ENCODE measurements at regions not wholly inside any gene's neighbourhood (a gene's known extent, or its start where the extent isn't known, plus 50 kb on each side); places are given as distances from the start of the nearest gene placed in this dataset.
"Not testable (repeated sequence)": the region's sequence is repeated elsewhere in the genome, so short reads cannot be mapped to it uniquely, and the experiment has no call there.

DNA sequence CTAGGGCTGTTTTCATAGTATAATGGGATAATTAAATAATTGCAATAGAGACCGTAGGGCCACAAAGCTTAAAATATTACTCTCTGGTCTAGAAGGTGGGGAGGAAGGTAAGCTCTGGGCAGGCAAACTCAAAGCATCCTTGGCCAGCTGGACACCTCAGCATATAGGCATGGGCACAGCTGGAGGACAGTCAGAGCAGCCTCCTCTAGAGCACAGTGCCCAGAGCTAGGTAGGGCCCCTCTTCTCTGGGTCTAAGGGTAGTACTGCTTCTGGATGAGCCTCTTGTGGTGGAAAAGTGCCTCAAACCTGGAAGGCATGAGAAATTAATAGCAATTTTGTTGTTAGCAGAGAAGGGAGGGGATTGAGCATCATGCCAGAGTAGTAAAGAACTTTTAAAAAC lies 116.9 kb upstream of the FOXN2 start:
- no peak for FAIRE-seq

DNA sequence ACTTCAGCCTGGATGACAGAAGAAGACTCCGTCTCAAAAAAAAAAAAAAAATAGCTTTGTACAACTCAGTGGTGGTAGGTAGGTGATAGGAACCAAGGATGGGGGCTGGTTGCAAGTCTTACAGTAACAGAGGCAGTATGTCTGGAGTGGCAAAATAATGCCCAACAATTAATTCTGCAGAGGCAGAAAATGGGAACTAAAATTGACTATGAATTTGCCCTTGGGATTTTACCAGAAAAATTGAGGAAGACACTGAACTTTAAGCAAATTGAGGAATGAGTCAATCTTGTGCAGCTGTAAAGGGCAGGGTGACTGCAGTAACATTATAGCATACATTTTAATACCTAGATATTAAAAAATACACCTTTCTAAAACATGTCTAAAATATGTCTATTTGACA lies 116.1 kb upstream of the FOXN2 start:
- FAIRE-seq, result no peak

DNA sequence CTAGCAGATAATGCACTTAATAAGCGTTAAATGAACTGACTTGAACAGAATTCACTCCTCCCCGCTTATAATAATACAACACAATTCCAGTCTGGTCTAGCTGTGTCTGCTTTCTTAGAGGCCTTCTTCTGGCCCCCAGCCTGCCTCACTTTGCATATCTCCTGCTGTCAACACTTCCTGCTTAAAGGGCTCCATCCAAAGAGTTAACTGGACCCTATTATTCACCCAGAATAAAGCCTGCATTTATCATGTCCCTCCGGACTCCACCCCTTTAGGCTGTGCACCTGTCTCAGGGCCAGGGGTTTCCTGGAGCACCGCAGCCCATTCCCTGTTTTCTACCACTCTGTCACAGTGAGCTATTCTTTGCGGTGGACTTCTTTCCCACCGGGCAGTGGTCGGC lies 115.4 kb upstream of the FOXN2 start:
- FAIRE-seq, result no peak

DNA sequence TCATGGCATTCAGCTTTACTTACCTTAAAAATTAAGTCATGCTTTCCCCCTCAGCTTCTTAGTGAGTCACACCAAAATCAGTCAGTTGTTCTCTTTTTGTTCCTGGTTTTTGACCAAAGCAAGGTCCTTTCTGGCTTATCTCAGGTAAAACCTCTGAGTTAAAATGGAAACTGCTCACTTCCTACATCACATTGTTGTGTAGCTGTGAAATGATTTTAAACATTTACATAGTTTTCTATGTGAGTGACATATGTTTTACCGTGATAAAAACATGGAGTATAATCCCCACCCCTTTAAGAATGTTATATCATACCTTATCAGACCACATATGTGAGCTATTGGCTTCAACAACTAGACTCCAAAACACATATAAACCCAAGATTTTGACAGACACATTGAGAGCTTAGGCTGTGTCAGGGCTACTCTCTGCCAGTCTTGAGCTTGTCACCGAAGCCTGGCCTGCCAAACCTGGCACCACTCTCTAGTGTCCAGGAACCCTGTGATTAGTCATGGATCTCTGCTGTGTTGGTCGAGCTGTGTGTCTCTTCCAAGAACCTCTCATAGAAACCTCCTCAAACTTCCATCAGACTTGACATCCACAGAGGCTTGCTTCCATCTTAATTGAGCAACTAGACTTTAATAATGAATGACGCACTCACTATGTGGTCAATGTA lies 113.7 kb upstream of the FOXN2 start:
- no peak for FAIRE-seq

DNA sequence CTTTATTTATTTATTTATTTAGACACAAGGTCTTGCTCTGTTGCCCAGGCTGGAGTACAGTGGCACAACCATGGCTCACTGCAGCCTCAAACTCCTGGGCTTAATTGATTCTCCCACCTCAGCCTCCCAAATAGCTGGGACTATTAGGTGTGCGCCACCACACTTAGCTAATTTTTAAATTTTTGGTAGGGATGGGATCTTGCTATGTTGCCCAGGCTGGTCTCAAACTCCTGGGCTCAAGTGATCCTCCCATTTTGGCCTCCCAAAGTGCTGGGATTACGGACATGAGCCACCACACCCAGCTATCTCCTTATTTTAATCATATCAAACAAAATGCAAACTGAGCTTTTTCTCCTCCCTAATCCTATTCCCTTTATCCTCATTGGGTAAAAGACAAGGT lies 113.0 kb upstream of the FOXN2 start:
- not testable (repeated sequence) for FAIRE-seq

DNA sequence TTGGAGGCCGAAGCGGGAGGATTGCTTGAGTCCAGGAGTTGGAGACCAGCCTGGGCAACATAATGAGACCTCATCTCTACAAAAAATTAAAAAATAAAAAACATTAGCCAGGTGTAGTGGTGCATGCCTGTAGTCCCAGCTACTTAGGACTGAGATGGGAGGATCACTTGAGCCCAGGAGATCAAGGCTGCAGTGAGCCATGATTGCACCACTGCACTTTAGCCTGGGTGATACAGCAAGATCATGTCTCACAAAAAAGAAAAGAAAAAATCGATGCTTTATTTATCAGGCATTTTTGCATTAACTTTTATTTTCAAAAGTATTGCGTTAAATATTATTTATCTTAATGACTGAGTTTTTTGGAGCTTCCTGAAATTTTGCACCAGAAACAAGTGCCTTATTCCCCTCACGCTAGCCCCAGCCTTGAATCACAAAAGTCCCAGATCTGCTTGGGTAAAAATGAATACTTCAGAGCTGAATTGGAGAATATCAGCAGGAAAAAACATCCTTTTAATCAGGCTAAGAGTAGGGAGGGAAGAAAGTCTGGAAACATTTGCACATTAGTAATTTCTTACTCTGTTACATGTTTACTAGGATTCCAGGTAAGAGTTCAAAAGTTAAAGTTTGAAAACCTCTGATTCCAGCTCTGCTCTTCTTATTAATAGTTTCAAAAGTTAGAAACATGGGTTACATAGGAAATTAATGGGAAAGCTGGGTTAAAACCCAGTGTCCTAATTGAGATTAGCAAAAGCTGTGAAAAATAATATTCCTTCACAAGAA lies 111.4 kb upstream of the FOXN2 start:
- no peak for FAIRE-seq

DNA sequence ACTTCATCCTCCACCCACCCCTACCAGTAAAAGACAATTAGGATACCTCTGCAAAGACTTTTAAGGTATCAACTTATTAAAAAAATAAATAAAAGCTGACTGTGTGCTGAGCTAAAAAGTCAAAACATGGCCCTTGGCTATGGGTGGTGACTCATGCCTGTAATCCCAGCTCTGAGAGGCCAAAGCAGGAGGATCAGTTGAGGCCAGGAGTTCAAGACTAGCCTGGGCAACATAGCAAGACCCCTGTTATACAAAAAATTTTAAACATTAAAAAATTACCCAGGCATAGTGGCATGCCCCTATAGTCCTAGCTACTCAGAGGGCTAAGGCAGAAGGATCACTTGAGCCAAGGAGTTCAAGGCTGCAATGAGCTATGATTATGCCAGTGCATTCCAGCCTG lies 110.8 kb upstream of the FOXN2 start:
- no peak for FAIRE-seq

DNA sequence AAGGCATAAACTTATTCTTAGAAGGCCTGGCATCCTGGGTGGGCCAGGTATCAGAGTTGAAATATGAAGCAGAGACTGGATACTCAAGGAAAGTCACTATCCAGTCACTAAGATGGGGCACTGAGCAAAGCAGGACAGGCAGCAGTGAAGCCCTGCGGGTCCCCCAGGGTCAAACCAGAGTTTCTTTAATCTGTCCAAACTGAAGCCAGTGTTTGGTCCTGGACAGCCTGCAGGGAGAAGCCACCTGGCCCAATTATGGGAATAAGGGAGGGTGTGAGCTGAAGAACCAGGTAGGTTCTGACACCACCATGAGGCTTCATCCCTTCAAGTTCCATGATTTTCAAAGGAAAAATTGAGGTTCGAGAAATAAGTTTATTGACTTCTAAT lies 109.7 kb upstream of the FOXN2 start:
- FAIRE-seq, result no peak

DNA sequence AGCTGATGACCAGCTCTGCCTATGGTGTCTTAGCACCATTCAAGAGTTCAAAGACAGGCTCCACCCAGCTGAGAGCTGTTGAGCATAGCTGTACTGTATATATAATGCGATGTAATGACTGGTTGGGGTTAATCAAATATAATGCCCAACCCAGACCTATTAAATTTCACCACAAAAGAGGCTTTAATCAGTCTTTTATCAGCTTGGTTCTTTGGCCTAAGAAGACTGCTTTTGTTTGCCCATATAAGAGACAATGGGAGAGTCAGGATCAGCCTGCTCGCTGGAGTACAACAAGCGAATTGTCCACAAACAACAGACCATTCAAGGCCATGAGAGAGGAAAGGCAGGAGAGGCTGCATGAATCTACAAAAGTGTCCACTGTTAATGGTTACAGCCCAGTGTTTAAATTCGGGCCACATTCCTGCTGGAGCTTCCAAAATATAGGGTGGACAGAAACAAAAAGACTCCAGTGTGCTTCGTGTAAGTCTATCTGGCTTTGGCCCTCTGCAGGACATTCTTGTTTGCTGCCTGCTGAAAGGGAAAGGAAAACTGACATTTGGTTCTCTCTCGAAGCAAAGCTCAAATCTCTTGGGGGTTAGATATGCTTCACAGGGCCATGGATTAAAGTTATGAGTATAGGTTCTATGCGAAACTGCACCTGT lies 109.2 kb upstream of the FOXN2 start:
- peak; percentile 97 for FAIRE-seq

DNA sequence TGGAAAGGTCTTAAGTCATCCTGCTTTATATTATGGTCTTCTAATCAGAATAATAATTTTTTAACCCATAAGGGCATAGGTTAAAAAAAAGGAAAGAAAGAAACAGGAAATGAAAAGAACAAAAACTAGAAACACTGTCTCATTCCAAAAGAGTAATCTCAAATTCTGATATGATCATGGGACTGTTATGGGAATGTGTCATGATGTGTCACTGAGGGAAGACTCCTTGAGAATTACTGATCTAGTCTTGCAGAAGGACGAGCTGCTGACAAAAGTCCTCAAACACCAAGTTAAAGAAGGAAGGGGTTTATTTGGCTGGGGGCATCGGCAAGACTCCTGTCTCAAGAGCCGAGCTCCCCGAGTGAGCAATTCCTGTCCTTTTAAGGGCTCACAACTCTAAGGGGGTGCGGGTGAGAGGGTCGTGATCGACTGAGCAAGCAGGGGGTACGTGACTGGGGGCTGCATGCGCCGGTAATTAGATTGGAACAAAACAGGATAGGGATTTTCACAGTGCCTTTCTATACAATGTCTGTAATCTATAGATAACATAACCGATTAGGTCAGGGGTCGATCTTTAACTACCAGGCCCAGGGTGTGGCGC lies 108.3 kb upstream of the FOXN2 start:
- FAIRE-seq, result not testable (repeated sequence)

DNA sequence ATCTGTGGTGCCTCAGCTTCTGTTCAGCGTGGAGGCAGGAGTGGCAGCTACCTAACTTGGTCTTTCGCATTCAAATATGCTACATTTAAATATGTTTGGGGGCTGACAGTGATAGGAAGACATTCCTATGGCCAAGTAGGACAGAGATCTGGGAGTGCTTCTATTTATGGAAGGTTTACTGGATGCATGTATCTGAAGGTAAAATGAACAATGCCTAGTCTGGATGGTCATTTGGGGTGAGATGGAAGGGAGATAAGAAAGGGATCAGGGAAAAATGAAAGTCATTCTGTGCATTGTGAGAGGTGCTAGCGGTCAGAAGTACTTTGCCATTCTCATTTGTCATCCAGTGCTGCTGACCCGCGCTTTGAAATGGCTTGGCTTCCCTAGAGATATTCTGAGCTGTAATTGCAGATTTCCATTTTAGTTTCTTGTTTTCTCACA lies 107.3 kb upstream of the FOXN2 start:
- FAIRE-seq, result no peak

DNA sequence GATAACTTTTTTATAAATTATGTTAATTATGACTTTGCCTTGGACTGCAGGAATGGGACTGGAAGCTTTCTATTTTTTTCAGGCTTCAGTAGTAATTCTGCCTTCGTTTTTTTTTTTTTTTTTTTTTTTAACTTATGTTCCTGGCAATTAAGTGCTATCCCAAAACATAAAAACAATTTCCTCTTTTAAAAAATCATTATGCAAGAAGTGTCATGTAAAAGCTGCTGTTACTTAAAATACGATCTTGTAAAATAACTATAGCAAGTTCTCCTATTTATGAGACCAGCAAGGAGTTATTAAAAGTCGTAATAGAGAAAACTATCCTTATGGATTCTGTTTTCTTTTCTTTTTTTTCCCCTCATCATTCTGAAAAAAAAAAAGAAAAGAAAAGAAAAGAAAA lies 106.6 kb upstream of the FOXN2 start:
- FAIRE-seq, result no peak

DNA sequence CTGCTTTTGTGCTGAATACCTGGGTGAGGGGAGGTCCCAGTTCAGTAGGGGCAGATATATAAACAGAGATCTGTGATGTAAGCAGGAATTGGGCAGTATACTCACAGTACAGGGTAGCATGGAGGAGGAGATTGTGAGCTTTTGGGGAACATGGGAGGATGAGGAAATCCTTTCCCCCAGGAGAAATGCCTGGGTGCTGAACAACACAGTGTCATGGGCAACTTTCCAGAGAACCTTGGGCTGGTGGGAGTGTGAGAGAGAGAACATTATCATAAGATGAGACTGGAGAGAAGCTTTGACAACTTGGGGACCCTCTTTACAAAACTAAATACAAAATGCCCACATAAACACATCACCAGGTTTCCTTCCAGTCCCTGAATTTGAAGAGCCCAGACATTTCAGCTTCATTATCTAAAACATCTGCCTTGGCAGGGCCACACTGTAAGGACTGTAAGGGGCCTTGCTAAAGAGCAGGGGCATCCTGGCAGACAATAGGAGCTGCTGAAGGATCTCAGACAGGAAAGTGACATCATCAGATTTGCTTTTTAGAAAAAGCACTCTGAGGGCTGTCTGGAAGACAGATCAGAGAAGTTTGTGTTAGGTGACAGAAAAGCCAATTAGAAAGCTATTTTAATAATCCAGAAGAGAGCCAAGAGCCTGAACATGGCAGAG lies 105.1 kb upstream of the FOXN2 start:
- no peak for FAIRE-seq

DNA sequence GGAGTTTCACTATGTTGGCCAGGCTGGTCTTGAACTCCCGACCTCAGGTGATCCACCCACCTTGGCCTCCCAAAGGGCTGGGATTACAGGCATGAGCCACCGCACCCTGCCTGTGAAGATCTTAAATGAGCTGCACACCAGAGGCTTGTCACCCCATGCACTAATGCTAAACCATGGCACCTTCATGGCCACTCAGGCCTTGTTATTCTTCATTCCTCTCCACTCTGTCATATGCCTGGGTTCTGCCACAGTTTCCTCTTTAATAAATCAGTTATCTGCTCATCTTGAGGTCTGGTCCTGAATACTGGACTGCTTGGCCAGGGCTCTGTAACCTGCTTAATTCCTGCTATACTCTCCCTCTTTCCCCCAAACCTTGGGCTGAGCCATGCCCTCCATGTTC lies 104.3 kb upstream of the FOXN2 start:
- no peak for FAIRE-seq

DNA sequence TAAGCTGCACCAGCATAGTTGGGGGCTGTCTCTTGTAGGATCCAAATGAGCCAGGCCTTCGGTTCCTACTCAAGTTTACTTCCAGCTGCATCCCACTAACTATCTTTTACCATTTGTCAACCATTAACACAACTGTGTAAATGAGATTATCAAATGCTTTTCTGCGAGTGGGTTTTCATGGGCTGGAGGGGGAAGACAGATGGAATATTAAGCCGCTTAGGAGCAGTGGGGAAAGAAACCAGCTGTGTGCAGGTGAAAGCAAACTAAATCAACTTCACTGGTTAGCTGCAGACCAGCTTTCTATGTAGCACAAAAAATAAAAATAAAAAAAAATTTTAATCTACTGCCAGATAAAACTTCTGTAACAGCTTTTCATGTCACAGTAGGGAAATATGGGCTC lies 100.8 kb upstream of the FOXN2 start:
- FAIRE-seq, result no peak

DNA sequence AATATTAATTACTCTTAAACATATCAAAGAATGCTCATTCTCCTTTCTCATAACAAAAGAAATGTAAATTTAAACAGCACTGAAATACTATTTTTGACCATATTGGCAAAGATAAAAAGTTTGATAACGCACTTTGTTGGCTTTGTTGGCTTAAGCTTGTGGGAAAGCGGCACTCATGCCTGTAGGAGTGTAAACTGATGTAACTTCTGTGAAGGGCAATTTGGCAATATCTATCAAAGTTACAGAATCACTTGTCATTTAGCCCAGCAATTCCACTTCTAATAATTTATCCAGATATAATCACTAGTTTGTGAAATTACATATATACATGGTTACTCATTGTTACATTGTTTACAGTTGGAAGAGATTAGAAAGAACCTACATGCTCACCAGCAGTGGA lies 96.3 kb upstream of the FOXN2 start:
- FAIRE-seq, result no peak

DNA sequence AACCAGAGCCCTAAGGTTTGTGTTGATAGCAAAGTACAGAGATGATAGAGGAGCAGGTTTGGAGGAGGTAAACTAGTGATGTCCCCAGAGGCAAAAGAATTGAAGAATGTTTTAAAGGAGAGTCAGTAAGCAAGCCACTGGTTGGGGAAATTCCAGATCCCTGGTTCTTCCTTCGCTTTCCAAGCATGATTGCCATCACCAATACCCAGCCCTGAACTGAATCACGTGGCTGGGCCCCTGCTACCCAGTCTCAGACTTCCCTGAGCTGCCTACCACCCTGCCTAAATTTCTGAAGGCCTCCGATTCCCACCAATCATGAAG lies 95.3 kb upstream of the FOXN2 start:
- FAIRE-seq, result no peak

DNA sequence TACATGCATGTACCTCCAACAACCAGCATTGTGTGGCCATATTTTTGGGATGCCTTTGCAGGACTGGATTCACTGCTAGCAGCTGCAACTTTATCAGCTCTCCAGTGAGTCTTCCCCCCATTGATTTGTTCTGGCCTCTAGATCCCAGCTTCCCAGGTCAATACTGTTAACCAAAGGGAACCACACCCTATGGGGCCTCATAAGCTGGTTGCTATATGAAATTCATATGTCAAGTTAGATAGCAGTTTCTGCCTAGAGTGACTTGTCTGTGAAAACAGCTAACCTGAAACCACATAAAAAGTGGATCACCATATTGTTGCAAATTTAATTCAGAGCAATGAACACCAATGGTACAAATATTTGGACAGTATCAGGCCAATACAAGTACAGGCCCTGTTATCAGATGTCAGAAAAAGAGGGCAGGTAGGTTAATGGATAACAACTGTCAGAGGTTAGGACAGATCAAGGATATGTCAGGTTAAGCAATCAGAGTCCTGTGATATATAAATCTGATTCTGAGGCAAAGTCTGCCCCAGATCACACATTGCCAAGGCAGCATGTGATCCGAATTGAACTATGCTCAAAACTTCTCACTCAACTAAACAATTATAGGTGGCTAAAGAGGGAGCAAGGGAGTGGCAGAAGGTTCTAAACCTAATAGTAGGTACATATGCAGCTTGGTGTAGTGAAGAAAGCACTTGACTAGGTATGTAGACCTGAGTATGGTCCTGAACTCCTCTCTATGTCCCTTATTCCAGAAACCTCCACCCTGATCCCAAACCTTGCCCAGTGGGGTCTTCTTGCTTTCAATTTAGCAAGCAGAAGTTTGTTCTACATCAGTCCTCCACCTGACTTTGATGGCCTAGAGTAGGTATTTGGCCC lies 94.7 kb upstream of the FOXN2 start:
- no peak for FAIRE-seq

DNA sequence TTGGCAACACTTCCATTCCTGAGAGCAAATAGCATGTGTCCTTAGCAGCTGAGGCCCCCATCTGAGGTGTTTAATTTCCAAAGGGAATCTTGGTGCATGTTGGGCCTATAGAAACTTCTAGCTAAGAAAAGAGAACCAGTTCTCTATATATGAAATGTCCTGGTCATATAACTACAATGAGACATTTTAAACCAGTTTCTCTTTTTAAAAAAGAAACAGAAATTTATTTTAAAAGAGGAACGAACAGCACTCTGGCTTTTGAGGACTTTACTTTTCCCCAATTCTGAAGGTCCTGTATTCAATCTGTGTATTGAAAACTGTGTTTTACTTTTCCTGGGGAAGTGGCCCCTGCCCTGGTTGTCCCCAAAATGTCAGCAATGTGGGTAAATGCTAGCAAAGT lies 94.0 kb upstream of the FOXN2 start:
- FAIRE-seq, result no peak

DNA sequence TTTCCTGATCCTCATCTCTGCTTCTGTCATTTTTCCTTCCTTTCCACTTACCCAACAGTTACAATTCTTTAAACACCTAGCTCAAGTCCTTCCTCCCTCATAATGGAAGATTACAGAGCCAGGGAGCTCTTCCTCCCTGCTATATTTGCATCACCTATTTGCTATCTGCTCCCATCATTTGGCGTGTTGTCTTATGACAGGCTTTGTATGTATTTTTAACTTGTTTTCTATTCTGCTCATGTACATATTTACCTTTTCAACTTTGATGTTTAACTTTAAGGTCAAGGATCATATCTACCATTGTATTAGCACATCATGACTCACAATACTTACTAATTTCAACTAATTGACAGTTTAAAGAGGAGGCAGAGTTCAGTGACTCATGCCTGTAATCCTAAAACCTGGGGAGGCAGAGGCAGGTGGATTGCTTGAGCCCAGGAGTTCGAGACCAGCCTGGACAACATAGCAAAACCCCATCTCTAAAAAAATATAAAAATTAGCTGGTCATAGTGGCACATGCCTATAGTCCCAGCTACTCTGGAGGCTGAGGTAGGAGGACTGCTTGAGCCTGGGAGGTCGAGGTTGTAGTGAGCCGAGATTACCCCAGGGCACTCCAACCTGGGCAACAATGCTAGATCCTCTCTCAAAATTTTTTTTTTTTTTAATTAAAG lies 92.5 kb upstream of the FOXN2 start:
- FAIRE-seq, result no peak

DNA sequence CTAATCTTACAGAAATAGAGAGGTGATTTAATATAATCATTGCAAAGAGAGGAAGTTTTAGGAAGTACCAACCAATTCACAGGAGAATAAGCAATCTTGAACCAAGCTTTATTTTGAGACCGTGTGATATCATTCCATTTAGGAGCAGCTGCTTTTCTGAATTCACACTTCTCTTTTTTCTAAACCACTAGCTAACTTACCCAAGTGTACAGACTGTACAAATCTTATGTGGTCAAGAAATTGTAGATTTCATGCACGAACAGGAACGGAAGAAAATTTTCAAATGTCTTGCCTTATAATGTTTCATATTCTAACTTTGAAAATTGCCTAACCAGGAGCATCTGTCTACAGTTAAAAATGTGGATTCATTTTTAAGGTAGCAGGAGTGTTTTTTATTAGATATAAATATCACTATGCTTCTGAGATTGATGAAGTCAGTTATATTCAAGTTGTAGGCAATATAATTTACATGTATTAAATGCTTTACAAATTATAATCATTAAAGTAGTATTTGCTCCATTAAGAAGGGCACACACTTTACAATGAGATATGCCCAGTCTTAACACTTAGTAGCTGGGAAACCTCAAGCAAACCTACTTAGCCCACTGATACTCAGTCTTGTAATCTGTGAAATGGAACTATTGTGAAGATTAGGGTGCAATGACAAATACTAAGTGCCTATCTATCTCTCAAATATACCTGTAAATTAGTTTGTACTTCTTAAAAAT lies 86.7 kb upstream of the FOXN2 start:
- FAIRE-seq, result no peak
